ENCODE measurements at regions not wholly inside any gene's neighbourhood (a gene's known extent, or its start where the extent isn't known, plus 50 kb on each side); places are given as distances from the start of the nearest gene placed in this dataset.

DNA sequence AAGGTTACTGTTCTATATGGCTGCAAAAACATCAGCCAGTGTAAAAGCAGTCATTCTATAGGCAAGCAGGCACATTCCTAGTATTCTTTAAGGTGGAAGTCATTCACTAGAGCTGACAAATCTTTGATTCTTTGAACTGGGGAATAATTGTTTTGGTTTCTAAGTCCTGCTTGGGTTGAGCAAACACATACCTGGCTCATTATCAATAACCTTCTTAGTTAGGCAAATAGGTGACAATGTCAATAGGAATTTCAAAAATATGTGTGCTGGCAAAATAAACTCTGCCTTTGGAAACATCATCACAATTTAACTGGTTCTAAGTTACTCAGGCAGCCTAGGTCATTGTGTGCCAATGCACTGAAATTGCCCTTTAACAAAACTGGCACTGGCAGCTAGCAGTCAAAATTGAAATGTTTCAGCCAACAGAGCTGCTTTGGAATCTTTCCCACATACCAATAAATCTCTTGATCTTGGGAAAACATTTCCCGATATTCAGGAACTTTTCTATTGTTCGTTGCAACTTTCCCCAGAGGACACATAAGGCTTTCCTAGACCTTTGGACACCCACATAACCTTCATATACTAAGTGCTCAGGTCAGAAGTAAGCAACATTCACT lies 402.0 kb upstream of the MMADHC start:
- DNase-seq (ENCODE audit: low read depth): peak; percentile 16
- TF ChIP-seq CTCF (conservative IDR thresholded peaks at IDR 0.05; ENCODE audit: control insufficient read depth, insufficient read depth, low read depth, low read length): no peak
- H3K4me3 ChIP-seq (ENCODE audit: control insufficient read depth, low read depth, low read length): no peak overlapping the region

GRCh38 chr2:149988361-149988760 lies 400.8 kb upstream of the MMADHC start:
- DNase-seq (ENCODE audit: low read depth): no peak
- no peak overlapping the region for H3K4me3 ChIP-seq (ENCODE audit: control insufficient read depth, low read depth, low read length)
- TF ChIP-seq CTCF (conservative IDR thresholded peaks at IDR 0.05; ENCODE audit: control insufficient read depth, insufficient read depth, low read depth, low read length): no peak

- DNase-seq (ENCODE audit: low read depth): no peak
- H3K4me3 ChIP-seq (ENCODE audit: control insufficient read depth, low read depth, low read length): no peak overlapping the region
- no peak for TF ChIP-seq CTCF (conservative IDR thresholded peaks at IDR 0.05; ENCODE audit: control insufficient read depth, insufficient read depth, low read depth, low read length)
Observed at GRCh38 chr2:149986861-149987260, 399.3 kb upstream of the MMADHC start.

DNA sequence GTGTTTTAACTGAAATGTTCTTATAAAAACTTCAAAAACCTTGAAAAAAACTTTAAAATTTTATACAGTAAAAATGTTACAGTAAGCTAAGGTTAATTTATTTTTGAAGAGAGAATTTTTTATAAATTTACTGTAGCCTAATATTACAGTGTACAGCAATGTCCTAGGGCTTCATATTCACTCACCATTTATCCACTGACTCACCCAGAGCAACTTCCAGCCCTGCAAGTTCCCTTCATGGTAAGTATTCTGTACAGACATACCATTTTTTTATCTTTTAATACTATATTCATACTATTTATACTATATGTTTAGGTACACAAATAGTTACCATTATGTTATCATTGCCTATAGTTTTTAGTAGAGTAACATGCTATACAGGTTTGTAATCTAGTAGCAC lies 396.7 kb upstream of the MMADHC start:
- DNase-seq (ENCODE audit: low read depth): no peak
- H3K4me3 ChIP-seq (ENCODE audit: control insufficient read depth, low read depth, low read length): no peak overlapping the region
- no peak for TF ChIP-seq CTCF (conservative IDR thresholded peaks at IDR 0.05; ENCODE audit: control insufficient read depth, insufficient read depth, low read depth, low read length)

DNA sequence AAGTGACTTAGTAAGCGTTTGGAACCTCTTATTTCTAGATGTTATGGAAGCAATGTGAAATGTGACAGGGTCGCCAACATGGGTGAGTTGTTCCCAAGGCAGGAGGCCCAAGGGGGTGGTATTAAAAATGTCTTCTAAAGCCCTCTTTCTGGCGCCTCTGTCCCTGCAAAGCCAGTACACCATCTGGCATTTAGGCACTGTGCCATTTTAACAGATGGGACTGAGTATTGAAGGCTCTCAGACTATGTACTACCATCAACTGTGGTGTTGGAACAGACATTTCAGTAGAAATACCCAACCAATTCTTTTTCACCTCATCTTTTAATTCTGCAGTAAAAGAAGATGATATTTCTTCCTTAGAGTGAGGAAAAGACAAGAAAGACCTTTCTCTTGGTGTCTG lies 384.5 kb upstream of the MMADHC start:
- no peak overlapping the region for H3K4me3 ChIP-seq (ENCODE audit: control insufficient read depth, low read depth, low read length)
- TF ChIP-seq CTCF (conservative IDR thresholded peaks at IDR 0.05; ENCODE audit: control insufficient read depth, insufficient read depth, low read depth, low read length): no peak
- DNase-seq (ENCODE audit: low read depth): peak; percentile 32

DNA sequence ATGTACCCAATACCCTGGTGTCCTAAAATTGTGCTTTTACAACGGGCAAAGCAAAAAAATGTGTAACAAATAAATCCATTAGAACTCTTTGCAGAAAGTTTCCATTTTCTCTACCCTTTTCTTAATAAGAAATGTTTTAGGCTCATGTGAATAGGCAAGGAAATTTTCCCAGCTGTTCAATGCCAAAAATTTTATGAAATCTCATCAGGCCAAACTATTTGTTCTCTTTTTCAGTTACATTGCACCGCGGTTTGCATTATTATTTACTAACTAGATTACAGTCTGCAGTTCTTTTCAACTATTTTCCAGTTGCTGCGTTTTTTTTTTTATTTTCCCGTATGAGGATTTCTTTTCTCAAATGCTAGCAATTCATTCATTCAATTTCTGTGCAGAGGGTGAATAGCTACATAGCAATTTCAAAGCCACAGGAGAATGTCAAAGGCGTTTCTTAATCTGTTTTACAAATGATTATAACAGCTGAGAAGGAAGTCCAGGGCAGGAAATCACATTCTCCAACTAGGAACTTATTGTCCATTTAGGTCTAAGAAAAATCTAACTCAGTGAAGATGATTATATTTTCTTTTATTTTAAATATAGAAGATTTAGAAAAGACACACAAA lies 367.5 kb upstream of the MMADHC start:
- DNase-seq (ENCODE audit: low read depth): no peak
- no peak for TF ChIP-seq CTCF (conservative IDR thresholded peaks at IDR 0.05; ENCODE audit: control insufficient read depth, insufficient read depth, low read depth, low read length)
- no peak overlapping the region for H3K4me3 ChIP-seq (ENCODE audit: control insufficient read depth, low read depth, low read length)
